Mononuclear cell (primary cell): ENCODE measurements at regions not wholly inside any gene's neighbourhood (a gene's known extent, or its start where the extent isn't known, plus 50 kb on each side); places are given as distances from the start of the nearest gene placed in this dataset.

Source experiments
- H3K27me3 ChIP-seq: 2 replicates; pipeline ENCODE4 v1.6.0; 2011; ENCODE audit warnings: low read length, control low read depth; ENCODE audit not compliant: insufficient read depth
- H3K4me1 ChIP-seq: 2 replicates; pipeline ENCODE4 v1.5.1; 2011; ENCODE audit warnings: mild to moderate bottlenecking, low read length, control low read depth; ENCODE audit not compliant: insufficient read depth
- H3K4me3 ChIP-seq: 2 replicates; pipeline ENCODE4 v1.5.1; 2011; ENCODE audit warnings: mild to moderate bottlenecking, low read length, moderate library complexity
- H3K9me3 ChIP-seq: 2 replicates; pipeline ENCODE4 v1.5.1; 2011; ENCODE audit warnings: low read depth, mild to moderate bottlenecking, control low read depth, low read length

DNA sequence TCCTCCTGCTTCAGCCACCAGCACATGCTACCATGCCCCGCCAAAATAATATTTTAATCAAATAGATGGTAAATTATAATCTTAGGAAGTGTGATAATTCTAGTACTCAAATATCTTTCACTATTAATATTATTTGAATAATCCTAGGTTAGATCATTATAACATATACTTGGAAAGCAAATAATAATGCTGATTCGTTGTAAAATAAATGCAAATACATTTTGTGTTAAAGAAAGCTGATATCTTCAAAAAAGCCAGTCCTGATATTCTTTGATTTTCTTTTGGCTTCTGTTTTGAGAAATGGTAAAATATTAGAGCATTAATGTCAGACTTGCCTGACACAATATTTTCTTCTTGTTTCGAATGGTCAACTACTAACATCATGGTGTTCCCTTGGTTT is 116.3 kb upstream of the ADAMTS5 start:
- Histone ChIP-seq H3K4me1 (no peaks in the 10 kb centered on the region), H3K27me3 (no peaks in the 10 kb centered on the region), H3K4me3 (no peak overlapping the region), H3K9me3 (no peaks in the 10 kb centered on the region)

GRCh38 chr21:27082431-27083010 is 115.6 kb upstream of the ADAMTS5 start:
- Histone ChIP-seq H3K4me1 (no peaks in the 10 kb centered on the region), H3K9me3 (no peaks in the 10 kb centered on the region), H3K4me3 (no peak overlapping the region), H3K27me3 (no peaks in the 10 kb centered on the region)

GRCh38 chr21:27079636-27080240 is 112.8 kb upstream of the ADAMTS5 start:
- Histone ChIP-seq H3K9me3 (no peaks in the 10 kb centered on the region), H3K4me3 (no peak overlapping the region), H3K27me3 (no peaks in the 10 kb centered on the region), H3K4me1 (no peaks in the 10 kb centered on the region)

GRCh38 chr21:27078915-27079314 is 112.0 kb upstream of the ADAMTS5 start:
- no peaks in the 10 kb centered on the region for H3K4me1 ChIP-seq
- no peak overlapping the region for H3K4me3 ChIP-seq
- H3K27me3 ChIP-seq: no peaks in the 10 kb centered on the region
- no peaks in the 10 kb centered on the region for H3K9me3 ChIP-seq

GRCh38 chr21:27077501-27077900 is 110.6 kb upstream of the ADAMTS5 start:
- H3K9me3 ChIP-seq: no peaks in the 10 kb centered on the region
- H3K4me1 ChIP-seq: no peaks in the 10 kb centered on the region

GRCh38 chr21:27076025-27076424 is 109.1 kb upstream of the ADAMTS5 start:
- H3K27me3 ChIP-seq: no peaks in the 10 kb centered on the region
- H3K4me1 ChIP-seq: no peaks in the 10 kb centered on the region
- no peaks in the 10 kb centered on the region for H3K9me3 ChIP-seq
- no peak overlapping the region for H3K4me3 ChIP-seq

More at GRCh38 chr21:27077501-27077900, 110.6 kb upstream of the ADAMTS5 start:
- Histone ChIP-seq H3K4me3 (no peak overlapping the region), H3K27me3 (no peaks in the 10 kb centered on the region)

- no peak overlapping the region for H3K4me3 ChIP-seq
- H3K4me1 ChIP-seq: no peaks in the 10 kb centered on the region
- H3K27me3 ChIP-seq: no peaks in the 10 kb centered on the region
- H3K9me3 ChIP-seq: no peaks in the 10 kb centered on the region
Observed at GRCh38 chr21:27070861-27071670, 104.2 kb upstream of the ADAMTS5 start.

- H3K4me1 ChIP-seq: no peaks in the 10 kb centered on the region
- no peaks in the 10 kb centered on the region for H3K27me3 ChIP-seq
- H3K4me3 ChIP-seq: no peak overlapping the region
- peaks cover 5% of the 10 kb centered on the region for H3K9me3 ChIP-seq
Observed at GRCh38 chr21:27068811-27069210, 101.9 kb upstream of the ADAMTS5 start.

GRCh38 chr21:27067226-27067625 is 100.3 kb upstream of the ADAMTS5 start:
- H3K9me3 ChIP-seq: peaks cover 14% of the 10 kb centered on the region
- H3K4me3 ChIP-seq: no peak overlapping the region
- H3K27me3 ChIP-seq: no peaks in the 10 kb centered on the region
- H3K4me1 ChIP-seq: no peaks in the 10 kb centered on the region

GRCh38 chr21:27062443-27062842 is 95.6 kb upstream of the ADAMTS5 start:
- H3K9me3 ChIP-seq: peaks cover 14% of the 10 kb centered on the region
- H3K4me3 ChIP-seq: no peak overlapping the region
- no peaks in the 10 kb centered on the region for H3K4me1 ChIP-seq
- no peaks in the 10 kb centered on the region for H3K27me3 ChIP-seq

DNA sequence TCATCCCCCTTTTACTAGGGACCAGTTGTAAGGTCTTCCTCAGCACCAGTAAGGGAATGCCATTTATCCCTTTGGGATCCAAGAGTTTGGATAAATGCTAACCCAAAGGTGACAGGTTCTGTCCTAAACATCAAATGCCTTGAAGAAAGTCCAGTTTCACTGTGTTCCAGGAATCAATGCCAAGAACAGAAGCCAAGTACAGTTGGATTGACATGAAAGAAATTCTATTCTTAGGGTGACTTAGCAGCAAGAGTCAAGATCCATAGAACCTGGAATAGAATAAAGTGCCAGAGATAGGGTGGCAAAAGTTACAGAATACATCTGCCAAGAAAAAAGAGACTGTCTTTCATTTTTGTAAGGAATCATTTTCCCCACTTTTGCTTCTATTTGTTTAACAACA is 94.9 kb upstream of the ADAMTS5 start:
- no peak overlapping the region for H3K4me3 ChIP-seq
- H3K27me3 ChIP-seq: no peaks in the 10 kb centered on the region
- no peaks in the 10 kb centered on the region for H3K4me1 ChIP-seq
- H3K9me3 ChIP-seq: peaks cover 14% of the 10 kb centered on the region

DNA sequence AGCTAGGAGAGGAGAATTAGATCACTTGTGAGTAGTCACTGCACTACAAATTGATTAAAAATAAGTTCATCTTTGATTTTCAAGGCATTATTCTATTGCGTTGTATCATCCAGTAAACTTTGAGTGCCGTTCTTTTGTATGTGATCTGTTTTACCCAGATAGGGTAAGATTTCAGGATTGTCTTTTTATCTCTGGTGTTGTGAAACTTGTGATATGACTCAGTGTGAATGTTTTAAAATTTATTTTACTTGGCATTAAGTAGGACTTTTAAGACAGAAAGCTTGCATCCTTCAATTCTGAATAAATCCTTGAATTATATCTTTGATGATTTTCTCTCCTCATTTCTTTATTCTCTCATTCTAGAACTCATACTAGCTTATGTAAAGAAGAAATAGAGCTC is 93.3 kb upstream of the ADAMTS5 start:
- H3K4me1 ChIP-seq: no peaks in the 10 kb centered on the region

DNA sequence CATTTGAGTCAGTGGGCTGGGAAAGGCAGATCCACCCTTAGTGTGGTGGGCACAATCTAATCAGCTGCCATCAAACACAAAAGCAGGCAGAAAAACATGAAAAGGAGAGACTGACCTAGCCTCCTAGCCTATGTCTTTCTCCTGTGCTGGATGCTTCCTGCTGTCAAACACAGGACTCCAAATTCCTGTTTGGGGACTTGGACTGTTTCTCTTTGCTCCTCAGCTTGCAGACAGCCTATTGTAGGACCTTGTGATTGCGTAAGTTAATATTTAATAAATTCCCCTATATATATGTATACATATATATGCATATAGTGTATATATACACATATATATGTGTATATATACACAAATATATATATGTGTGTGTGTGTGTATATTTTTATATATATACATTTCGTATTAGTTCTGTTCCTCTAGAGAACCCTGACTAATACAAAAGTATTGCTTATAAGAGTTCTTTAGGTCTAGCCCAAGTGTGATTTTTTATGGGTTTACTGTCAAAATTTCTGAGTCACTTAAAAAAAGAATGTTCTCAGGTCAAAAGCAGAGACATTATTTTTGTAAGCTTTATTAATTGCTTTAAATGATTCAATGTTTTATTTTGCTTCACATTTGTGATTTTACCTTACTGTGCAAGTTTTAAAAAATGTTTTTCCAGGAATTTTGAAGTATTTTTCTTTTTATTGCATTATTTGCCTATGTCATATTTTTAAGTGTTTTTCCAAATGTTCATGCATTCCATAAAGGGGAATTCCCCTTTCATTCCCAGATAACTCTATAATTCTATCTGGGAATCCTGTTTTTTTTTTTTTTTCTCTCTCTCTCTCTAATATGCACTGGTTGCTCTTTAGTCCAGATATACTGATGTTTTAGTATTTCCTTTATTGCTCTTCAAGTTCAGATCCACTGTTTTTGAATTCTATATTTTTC is 92.1 kb upstream of the ADAMTS5 start:
- Histone ChIP-seq H3K9me3 (peaks cover 10% of the 10 kb centered on the region), H3K4me1 (no peaks in the 10 kb centered on the region), H3K4me3 (no peak overlapping the region), H3K27me3 (no peaks in the 10 kb centered on the region)

More for the DNA sequence above, 93.3 kb upstream of the ADAMTS5 start:
- Histone ChIP-seq H3K27me3 (no peaks in the 10 kb centered on the region), H3K4me3 (no peak overlapping the region), H3K9me3 (peaks cover 10% of the 10 kb centered on the region)

- no peaks in the 10 kb centered on the region for H3K4me1 ChIP-seq
- no peak overlapping the region for H3K4me3 ChIP-seq
- peaks cover under 1% of the 10 kb centered on the region for H3K9me3 ChIP-seq
- H3K27me3 ChIP-seq: no peaks in the 10 kb centered on the region
Observed at GRCh38 chr21:27057997-27058396, 91.1 kb upstream of the ADAMTS5 start.
